Trophoblast cell (in vitro differentiated cells and primary cell): ENCODE measurements at regions not wholly inside any gene's neighbourhood (a gene's known extent, or its start where the extent isn't known, plus 50 kb on each side); places are given as distances from the start of the nearest gene placed in this dataset.

Source experiments
- DNase-seq, 2 donors: peaks; one replicate each; pipeline ENCODE4 v3.0.0-alpha.2; 2016
- H2AFZ ChIP-seq: 2 replicates; pipeline ENCODE4 v1.6.1; 2013; ENCODE audit warnings: low read length, moderate library complexity, mild to moderate bottlenecking; ENCODE audit not compliant: insufficient read depth, poor library complexity
- H2AK5ac ChIP-seq: 2 replicates; pipeline ENCODE4 v1.6.1; 2013; ENCODE audit warnings: mild to moderate bottlenecking, low read length
- H2BK120ac ChIP-seq: 2 replicates; pipeline ENCODE4 v1.6.1; 2013; ENCODE audit warnings: low read length, mild to moderate bottlenecking, moderate library complexity; ENCODE audit not compliant: insufficient read depth, poor library complexity
- H2BK12ac ChIP-seq: 2 replicates; pipeline ENCODE4 v1.6.1; 2013; ENCODE audit warnings: mild to moderate bottlenecking, low read length, moderate library complexity
- H2BK5ac ChIP-seq: 2 replicates; pipeline ENCODE4 v1.6.1; 2013; ENCODE audit warnings: low read length, low read depth, moderate library complexity, mild to moderate bottlenecking; ENCODE audit not compliant: poor library complexity
- H3K14ac ChIP-seq: 2 replicates; pipeline ENCODE4 v1.6.1; 2013; ENCODE audit warnings: mild to moderate bottlenecking, low read length
- H3K18ac ChIP-seq: 2 replicates; pipeline ENCODE4 v1.6.1; 2013; ENCODE audit warnings: mild to moderate bottlenecking, low read length
- H3K23ac ChIP-seq: 2 replicates; pipeline ENCODE4 v1.6.1; 2013; ENCODE audit warnings: low read length
- H3K27ac ChIP-seq: 2 replicates; pipeline ENCODE4 v1.5.1; 2013; ENCODE audit warnings: low read depth, mild to moderate bottlenecking, inconsistent platforms, low read length, moderate library complexity
- H3K27me3 ChIP-seq: 2 replicates; pipeline ENCODE4 v1.6.1; 2013; ENCODE audit warnings: inconsistent platforms, mild to moderate bottlenecking, low read length, moderate library complexity; ENCODE audit not compliant: insufficient read depth
- H3K36me3 ChIP-seq, 2 experiments: 1 replicate in 1 of 2; 2 replicates in 1 of 2; pipeline ENCODE4 v1.6.1; 2013; ENCODE audit warnings: low read length in 2 of 2, mild to moderate bottlenecking in 2 of 2, moderate library complexity in 1 of 2; ENCODE audit not compliant: insufficient read depth in 2 of 2, control insufficient read depth in 1 of 2
- H3K4ac ChIP-seq: 2 replicates; pipeline ENCODE4 v1.6.1; 2013; ENCODE audit warnings: low read depth, mild to moderate bottlenecking, low read length, moderate library complexity
- H3K4me1 ChIP-seq, 2 experiments: 1 replicate in 1 of 2; 2 replicates in 1 of 2; pipeline ENCODE4 v1.6.1; 2013; ENCODE audit warnings: low read length in 2 of 2, mild to moderate bottlenecking in 2 of 2, moderate library complexity in 1 of 2; ENCODE audit not compliant: insufficient read depth in 2 of 2, control insufficient read depth in 1 of 2
- H3K4me2 ChIP-seq: 2 replicates; pipeline ENCODE4 v1.6.1; 2013; ENCODE audit warnings: inconsistent platforms, mild to moderate bottlenecking, low read length, moderate library complexity
- H3K4me3 ChIP-seq: 2 replicates; pipeline ENCODE4 v1.5.1; 2013; ENCODE audit warnings: mild to moderate bottlenecking, low read depth, low read length, inconsistent platforms
- H3K79me1 ChIP-seq: one replicate; pipeline ENCODE4 v1.6.1; 2013; ENCODE audit warnings: low read length
- H3K79me2 ChIP-seq: 2 replicates; pipeline ENCODE4 v1.6.1; 2013; ENCODE audit warnings: low read length, mild to moderate bottlenecking; ENCODE audit not compliant: control insufficient read depth, insufficient read depth, poor library complexity
- H3K9ac ChIP-seq: 2 replicates; pipeline ENCODE4 v1.6.1; 2013; ENCODE audit warnings: mild to moderate bottlenecking, low read length
- H3K9me3 ChIP-seq: 2 replicates; pipeline ENCODE4 v1.6.1; 2013; ENCODE audit warnings: low read depth, mild to moderate bottlenecking, control low read depth, inconsistent platforms, low read length; ENCODE audit not compliant: insufficient read depth
- H4K12ac ChIP-seq: 2 replicates; pipeline ENCODE4 v1.6.1; 2013; ENCODE audit warnings: low read depth, mild to moderate bottlenecking, low read length, moderate library complexity
- H4K8ac ChIP-seq: 2 replicates; pipeline ENCODE4 v1.6.1; 2013; ENCODE audit warnings: low read depth, mild to moderate bottlenecking, low read length, moderate library complexity
- H4K91ac ChIP-seq: one replicate; pipeline ENCODE4 v1.6.1; 2013; ENCODE audit warnings: low read depth, mild to moderate bottlenecking, low read length, moderate library complexity
- WGBS: extraction: QIAGEN DNeasy Blood & Tissue Kit; methylation state at CpG from one replicate; pipeline ENCODE4 v1.1.7; 2013; ENCODE audit warnings: missing lambda C conversion rate; ENCODE audit not compliant: insufficient read length, insufficient coverage; ENCODE audit errors: extremely low coverage; 5-methylcytosine and 5-hydroxymethylcytosine counted together

DNA sequence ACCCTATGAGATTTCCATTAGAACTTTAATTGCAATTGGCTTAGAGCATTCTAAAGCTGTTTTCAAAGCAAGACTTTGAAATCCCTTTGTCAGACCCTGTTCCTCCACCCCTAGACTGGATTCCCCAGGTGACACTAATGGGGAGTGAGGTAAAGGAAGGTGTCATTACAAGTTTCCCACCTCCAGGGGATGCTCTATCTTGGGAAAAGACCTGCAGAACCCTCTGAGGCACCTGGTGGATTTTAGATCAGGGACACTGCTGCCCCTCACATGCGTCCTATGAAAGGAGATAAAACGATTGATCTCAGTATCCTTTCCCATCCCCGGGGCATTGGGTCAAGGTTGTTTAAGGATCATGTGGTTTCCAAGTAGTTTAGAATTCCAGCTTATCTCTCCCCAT is 80.3 kb upstream of the RGS4 start:
- Histone ChIP-seq H3K9me3 (peaks cover 2% of the 10 kb centered on the region), H4K8ac (no peak overlapping the region), H3K36me3 (no peaks in the 10 kb centered on the region), H2BK5ac (no peak overlapping the region), H3K18ac (no peak overlapping the region), H3K27me3 (no peaks in the 10 kb centered on the region), H3K14ac (no peak overlapping the region), H3K4me1 (no peaks in the 10 kb centered on the region), H4K91ac (no peak overlapping the region), H2AK5ac (no peak overlapping the region), H2BK12ac (no peak overlapping the region), H3K4me3 (no peak overlapping the region), H4K12ac (no peak overlapping the region), H3K4ac (no peak overlapping the region), H3K23ac (no peak overlapping the region), H3K27ac (no peak overlapping the region), H3K4me2 (no peak overlapping the region), H3K79me2 (no peaks in the 10 kb centered on the region), H3K9ac (no peak overlapping the region), H2BK120ac (no peak overlapping the region), H3K79me1 (no peaks in the 10 kb centered on the region), H2AFZ (no peak overlapping the region)
- WGBS = no CpG with 5 or more reads among the region's 3 CpGs
- DNase-seq = no peak

DNA sequence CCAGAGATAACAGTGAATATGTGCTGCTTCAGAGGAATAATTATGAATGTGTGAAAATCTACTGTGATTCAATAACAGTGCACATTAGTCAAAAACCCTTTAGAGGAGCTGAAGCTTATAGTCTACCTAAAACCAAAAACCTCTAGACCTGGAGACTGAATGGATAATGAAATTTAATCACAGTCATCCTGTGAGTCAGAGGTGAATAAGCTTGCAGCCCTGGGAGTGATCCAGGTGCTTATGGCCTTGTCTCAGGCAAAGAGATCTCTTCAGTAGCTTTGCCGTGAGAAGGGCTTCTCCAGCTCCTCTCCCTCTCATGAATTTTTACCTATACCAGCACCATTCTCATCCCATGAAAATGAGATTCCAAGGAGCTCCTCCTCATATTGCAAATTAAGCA is 81.3 kb upstream of the RGS4 start:
- Histone ChIP-seq H3K4me3 (no peak overlapping the region), H3K18ac (no peak overlapping the region), H3K4me2 (no peak overlapping the region), H2BK120ac (no peak overlapping the region), H3K27me3 (no peaks in the 10 kb centered on the region), H3K79me2 (no peaks in the 10 kb centered on the region), H2AK5ac (no peak overlapping the region), H3K4ac (no peak overlapping the region), H3K4me1 (no peaks in the 10 kb centered on the region), H3K23ac (no peak overlapping the region), H4K91ac (no peak overlapping the region), H3K9ac (no peak overlapping the region), H2AFZ (no peak overlapping the region), H3K9me3 (peaks cover 2% of the 10 kb centered on the region), H4K12ac (no peak overlapping the region), H2BK5ac (no peak overlapping the region), H3K14ac (no peak overlapping the region), H3K27ac (no peak overlapping the region), H4K8ac (no peak overlapping the region), H3K79me1 (no peaks in the 10 kb centered on the region), H3K36me3 (no peaks in the 10 kb centered on the region), H2BK12ac (no peak overlapping the region)
- no CpG with 5 or more reads among the region's 1 CpG for WGBS
- DNase-seq = no peak

DNA sequence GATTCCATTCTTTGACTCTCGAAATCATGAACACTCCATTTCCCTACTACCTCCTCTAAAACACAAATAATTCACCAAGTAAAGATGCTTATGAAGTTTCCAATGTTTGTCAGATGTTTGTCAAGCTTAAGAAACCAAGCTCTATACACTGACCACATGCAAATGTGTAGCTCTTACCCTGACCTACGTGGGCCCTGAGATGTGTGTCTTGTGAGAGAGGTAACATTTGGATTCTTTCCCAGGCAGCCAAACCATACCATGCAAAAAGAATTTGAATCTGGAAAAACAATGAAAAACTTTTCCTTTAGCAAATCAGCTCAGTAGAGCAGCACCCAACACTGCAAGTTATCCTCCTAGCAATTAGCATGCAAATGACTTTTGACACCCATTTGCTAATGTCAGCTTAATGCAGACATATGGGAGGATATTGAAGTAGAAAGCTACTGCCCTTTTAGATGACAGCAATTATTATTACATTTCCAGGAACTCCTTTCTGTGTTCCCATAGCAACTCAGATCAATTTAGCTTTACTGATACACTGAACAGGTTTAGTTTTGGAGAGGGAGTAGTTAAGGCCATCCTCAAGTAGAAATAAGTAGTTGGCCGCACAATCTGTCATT is 83.2 kb upstream of the RGS4 start:
- Histone ChIP-seq H3K14ac (no peak overlapping the region), H3K4me3 (no peak overlapping the region), H3K9me3 (no peaks in the 10 kb centered on the region), H2BK12ac (no peak overlapping the region), H3K4ac (no peak overlapping the region), H2BK5ac (no peak overlapping the region), H3K9ac (no peak overlapping the region), H3K36me3 (no peaks in the 10 kb centered on the region), H3K27ac (no peak overlapping the region), H2AK5ac (no peak overlapping the region), H2BK120ac (no peak overlapping the region), H3K79me1 (no peaks in the 10 kb centered on the region), H4K91ac (no peak overlapping the region), H4K12ac (no peak overlapping the region), H3K79me2 (no peaks in the 10 kb centered on the region), H3K4me2 (no peak overlapping the region), H3K4me1 (no peaks in the 10 kb centered on the region), H3K18ac (no peak overlapping the region), H3K27me3 (no peaks in the 10 kb centered on the region), H2AFZ (no peak overlapping the region), H4K8ac (no peak overlapping the region), H3K23ac (no peak overlapping the region)
- DNase-seq = no peak
- no CpG with 5 or more reads among the region's 3 CpGs for WGBS

DNA sequence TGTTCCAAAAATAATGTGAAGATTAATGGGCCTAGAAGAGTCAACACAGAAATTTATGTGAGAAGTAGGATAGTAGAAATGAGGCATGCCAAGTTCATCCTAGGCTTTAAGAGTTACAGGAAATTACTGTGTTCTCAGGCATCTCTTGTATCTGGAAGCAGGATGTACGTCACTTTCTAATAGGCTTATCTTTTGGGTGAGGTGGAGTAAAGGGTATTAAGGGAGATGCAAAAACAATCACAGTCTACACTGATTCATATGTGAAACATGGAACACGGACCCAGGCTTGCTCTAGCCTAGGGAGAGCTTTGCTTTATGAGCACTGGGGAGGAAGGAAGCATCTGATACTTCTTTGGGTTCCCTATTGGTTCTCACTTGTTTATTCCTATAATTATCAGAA is 84.5 kb upstream of the RGS4 start:
- Histone ChIP-seq H3K4ac (no peak overlapping the region), H2AFZ (no peak overlapping the region), H3K27ac (no peak overlapping the region), H4K12ac (no peak overlapping the region), H3K4me3 (no peak overlapping the region), H3K23ac (no peak overlapping the region), H2BK12ac (no peak overlapping the region), H3K27me3 (no peaks in the 10 kb centered on the region), H2AK5ac (no peak overlapping the region), H2BK120ac (no peak overlapping the region), H2BK5ac (no peak overlapping the region), H3K4me1 (no peaks in the 10 kb centered on the region), H3K9me3 (no peaks in the 10 kb centered on the region), H3K36me3 (no peaks in the 10 kb centered on the region), H4K8ac (no peak overlapping the region), H3K79me1 (no peaks in the 10 kb centered on the region), H3K14ac (no peak overlapping the region), H3K18ac (no peak overlapping the region), H3K9ac (no peak overlapping the region), H4K91ac (no peak overlapping the region), H3K79me2 (no peaks in the 10 kb centered on the region), H3K4me2 (no peak overlapping the region)
- DNase-seq = no peak
- WGBS = no CpG with 5 or more reads among the region's 2 CpGs
